IPS-18a (cell line): ENCODE measurements at regions not wholly inside any gene's neighbourhood (a gene's known extent, or its start where the extent isn't known, plus 50 kb on each side); places are given as distances from the start of the nearest gene placed in this dataset.
"Not testable (repeated sequence)": the region's sequence is repeated elsewhere in the genome, so short reads cannot be mapped to it uniquely, and the experiment has no call there.

Source experiments
- H3K27ac ChIP-seq: one replicate; pipeline ENCODE4 v1.5.1; 2013; ENCODE audit warnings: low read length
- H3K27me3 ChIP-seq: one replicate; pipeline ENCODE4 v1.6.1; 2013; ENCODE audit warnings: mild to moderate bottlenecking, low read length; ENCODE audit not compliant: control insufficient read depth, insufficient read depth
- H3K36me3 ChIP-seq: one replicate; pipeline ENCODE4 v1.6.1; 2013; ENCODE audit warnings: low read depth, low read length; ENCODE audit not compliant: control insufficient read depth
- H3K4me1 ChIP-seq: one replicate; pipeline ENCODE4 v1.6.1; 2013; ENCODE audit warnings: low read depth, low read length; ENCODE audit not compliant: control insufficient read depth
- H3K4me3 ChIP-seq: one replicate; pipeline ENCODE4 v1.5.1; 2013; ENCODE audit warnings: low read length
- H3K9ac ChIP-seq: one replicate; pipeline ENCODE4 v1.6.1; 2013; ENCODE audit warnings: mild to moderate bottlenecking, low read length, moderate library complexity
- H3K9me3 ChIP-seq: one replicate; pipeline ENCODE4 v1.6.1; 2013; ENCODE audit warnings: low read depth, low read length; ENCODE audit not compliant: control insufficient read depth

DNA sequence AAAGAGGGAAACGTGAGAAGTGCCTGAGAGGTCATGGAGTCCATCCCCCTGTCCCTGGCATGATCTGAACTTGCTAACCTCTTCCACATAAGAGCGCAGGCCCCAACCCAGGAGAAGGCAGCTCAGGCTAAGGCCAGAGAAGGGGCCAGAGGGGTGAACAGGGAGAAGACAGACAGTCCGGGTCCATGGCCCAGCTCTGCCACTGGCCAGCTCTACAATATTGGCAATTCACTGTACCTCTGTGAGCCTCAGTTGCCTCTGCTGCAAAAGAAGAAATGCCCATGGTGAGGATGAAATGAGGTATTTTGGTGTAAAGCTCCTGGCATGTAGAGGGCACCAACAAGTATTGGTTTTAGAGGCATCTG is 72.3 kb downstream of the CAMK2N1 start:
- Histone ChIP-seq H3K36me3 (no peaks in the 10 kb centered on the region), H3K4me3 (no peak overlapping the region), H3K9me3 (no peaks in the 10 kb centered on the region), H3K27me3 (peaks cover 42% of the 10 kb centered on the region), H3K9ac (no peak overlapping the region), H3K4me1 (no peaks in the 10 kb centered on the region), H3K27ac (no peak overlapping the region)

DNA sequence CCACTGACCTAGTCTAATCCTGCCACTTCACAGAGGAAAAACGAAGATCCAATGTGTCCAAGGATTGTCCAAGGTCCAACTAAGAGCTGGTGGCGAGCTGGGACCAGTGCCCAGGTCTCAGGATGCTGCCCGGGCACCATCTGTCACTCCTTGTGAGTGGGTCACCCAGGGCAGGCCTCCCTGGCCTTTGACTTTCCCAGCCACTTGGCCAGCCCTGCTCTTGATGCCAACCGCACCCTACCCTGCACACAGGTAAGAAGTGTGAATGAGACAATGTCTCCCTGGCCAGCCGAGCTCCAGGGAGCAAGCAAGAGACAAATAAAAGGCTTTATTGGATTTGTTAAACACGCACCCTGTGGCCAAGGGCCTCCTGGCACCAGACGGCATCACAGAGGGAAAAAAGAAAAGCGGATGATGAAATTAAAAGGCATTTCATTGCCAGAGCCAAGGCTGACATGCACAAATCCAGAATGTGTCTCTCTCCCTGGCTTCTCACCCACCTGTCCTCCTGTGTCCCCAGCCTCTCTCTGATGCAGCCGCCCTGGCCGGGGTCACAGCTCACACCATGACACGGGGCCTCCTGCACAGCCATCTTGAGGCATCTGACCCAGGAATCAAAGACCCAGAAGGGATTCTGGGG is 72.8 kb downstream of the CAMK2N1 start:
- H3K27me3 ChIP-seq: peaks cover 47% of the 10 kb centered on the region
- H3K27ac ChIP-seq: no peak overlapping the region
- no peak overlapping the region for H3K4me3 ChIP-seq
- H3K4me1 ChIP-seq: no peaks in the 10 kb centered on the region
- H3K9ac ChIP-seq: no peak overlapping the region
- H3K9me3 ChIP-seq: no peaks in the 10 kb centered on the region
- H3K36me3 ChIP-seq: no peaks in the 10 kb centered on the region

DNA sequence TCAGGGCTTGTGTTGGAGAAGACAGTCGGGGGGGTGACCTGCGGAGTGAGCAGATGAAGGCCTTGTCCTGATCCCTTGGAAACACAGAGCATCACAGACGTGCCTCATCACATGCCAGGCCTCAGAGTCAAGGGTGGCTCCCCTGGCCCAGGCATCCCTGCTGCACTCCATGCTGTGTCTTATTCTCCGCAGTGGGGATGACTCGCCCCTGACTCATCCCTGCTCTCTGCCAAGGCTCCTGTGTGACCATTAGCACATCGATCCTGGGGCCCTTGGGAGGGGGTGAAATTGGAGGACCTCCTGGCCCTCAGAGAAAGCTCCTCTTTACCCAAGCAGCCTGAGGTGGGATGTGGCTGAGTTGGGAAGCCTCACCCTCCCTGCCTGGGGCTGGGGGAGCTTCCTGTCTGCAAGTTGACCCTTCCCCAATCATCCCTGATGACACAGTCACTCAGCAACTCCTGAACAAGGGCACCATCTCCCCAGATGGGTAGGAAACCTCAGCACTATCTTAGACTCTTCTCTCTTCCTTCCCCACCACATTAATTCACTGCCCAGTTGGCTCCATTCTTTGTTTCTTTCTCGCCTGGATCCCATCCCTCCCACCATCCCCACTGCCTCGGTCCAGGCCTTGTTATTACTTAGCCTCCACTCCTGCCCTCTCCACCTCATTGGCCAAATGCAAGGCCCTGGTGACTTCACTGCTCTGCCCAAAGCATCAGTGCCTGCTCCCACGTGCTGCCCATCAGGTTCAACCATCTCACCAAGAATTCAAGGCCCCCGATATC is 74.6 kb downstream of the CAMK2N1 start:
- peaks cover 65% of the 10 kb centered on the region for H3K27me3 ChIP-seq
- H3K9ac ChIP-seq: no peak overlapping the region
- no peak overlapping the region for H3K27ac ChIP-seq

DNA sequence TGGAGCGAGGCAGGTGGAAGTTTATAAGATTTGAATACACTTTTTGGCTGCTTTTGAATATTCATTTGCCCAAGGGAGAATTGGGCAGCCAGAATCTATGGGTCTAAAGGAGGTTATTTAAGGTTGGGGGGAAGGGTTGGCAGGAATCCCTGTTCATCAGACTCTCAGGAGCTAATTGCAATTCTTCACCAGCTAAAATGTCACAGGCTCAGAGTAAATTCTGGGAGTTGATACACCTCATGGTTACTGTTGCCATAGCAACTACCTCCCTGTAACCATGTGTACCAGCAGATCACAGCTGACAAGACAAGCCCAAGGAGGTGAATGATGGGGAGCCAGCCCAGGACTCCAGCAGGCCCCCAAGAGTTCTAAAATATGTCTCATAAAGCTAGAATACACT is 75.5 kb downstream of the CAMK2N1 start:
- no peak overlapping the region for H3K9ac ChIP-seq
- no peak overlapping the region for H3K4me3 ChIP-seq
- peaks cover 74% of the 10 kb centered on the region for H3K27me3 ChIP-seq
- no peaks in the 10 kb centered on the region for H3K9me3 ChIP-seq
- H3K36me3 ChIP-seq: no peaks in the 10 kb centered on the region
- no peaks in the 10 kb centered on the region for H3K4me1 ChIP-seq
- no peak overlapping the region for H3K27ac ChIP-seq

More for the DNA sequence above, 74.6 kb downstream of the CAMK2N1 start:
- Histone ChIP-seq H3K9me3 (no peaks in the 10 kb centered on the region), H3K36me3 (no peaks in the 10 kb centered on the region), H3K4me1 (no peaks in the 10 kb centered on the region), H3K4me3 (no peak overlapping the region)

DNA sequence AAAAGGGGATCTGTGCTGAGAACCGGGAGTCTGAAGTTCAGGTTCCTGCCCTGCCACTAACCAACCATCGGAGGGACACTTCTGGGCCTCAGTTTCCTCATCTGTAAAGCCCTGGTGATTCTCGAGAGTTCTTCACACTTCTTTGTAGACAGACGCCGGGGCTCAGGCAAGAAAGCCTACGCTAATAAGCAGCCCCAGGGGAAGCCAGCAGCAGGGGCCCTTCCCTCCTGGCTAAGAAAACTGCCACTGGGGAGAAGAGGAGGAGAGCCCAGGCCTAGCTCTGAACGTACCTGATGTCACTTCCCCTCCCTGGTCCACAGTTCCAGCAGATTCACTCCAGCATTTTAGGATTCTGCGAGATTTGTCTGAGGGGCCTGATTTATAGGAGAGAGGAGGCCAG is 76.0 kb downstream of the CAMK2N1 start:
- H3K9ac ChIP-seq: no peak overlapping the region
- no peak overlapping the region for H3K4me3 ChIP-seq
- peaks cover 80% of the 10 kb centered on the region for H3K27me3 ChIP-seq
- no peaks in the 10 kb centered on the region for H3K4me1 ChIP-seq
- no peaks in the 10 kb centered on the region for H3K36me3 ChIP-seq
- H3K9me3 ChIP-seq: no peaks in the 10 kb centered on the region
- no peak overlapping the region for H3K27ac ChIP-seq

- no peaks in the 10 kb centered on the region for H3K4me1 ChIP-seq
- no peak overlapping the region for H3K4me3 ChIP-seq
- H3K9me3 ChIP-seq: no peaks in the 10 kb centered on the region
- no peak overlapping the region for H3K27ac ChIP-seq
- H3K36me3 ChIP-seq: no peaks in the 10 kb centered on the region
- no peak overlapping the region for H3K9ac ChIP-seq
- peaks cover 85% of the 10 kb centered on the region for H3K27me3 ChIP-seq
These were observed 77.0 kb downstream of the CAMK2N1 start for GRCh38 chr1:20409012-20409411.

GRCh38 chr1:20408133-20408650 is 77.8 kb downstream of the CAMK2N1 start:
- peaks cover 94% of the 10 kb centered on the region for H3K27me3 ChIP-seq
- H3K36me3 ChIP-seq, H3K4me1 ChIP-seq: not testable (repeated sequence)

DNA sequence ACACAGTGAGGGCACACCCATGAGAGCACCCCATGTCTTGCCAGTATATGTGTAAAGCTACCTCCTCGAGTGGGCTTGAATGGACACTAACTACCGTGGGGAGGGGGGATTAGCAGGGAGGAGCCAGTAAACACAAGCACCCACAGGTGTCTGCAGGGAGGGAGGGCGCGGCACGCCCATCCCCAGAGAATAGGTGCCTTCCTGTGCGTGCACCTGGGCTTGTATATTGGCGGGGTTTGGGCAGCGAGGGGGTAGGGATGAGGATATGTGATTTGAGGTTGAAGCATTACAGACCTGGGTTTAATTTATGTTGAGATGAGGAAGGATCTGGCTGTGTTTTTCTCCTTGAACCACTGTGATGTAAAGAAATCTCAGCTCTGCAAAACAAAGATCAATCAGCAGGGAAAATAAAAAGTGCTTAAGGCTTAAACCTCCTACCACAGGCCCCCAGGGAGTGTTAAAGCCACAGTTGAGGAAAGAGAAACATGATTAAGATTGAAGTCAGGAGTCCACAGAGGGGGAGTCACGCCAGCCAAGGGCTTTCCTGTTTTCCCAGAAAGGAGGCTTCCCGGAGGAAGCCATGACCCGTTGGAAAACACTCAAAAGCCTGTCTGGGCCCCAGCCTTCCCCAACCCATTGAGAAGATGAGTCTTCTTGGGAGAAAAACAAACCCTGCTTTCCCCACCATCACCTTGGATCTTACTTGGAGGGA is 80.0 kb downstream of the CAMK2N1 start:
- Histone ChIP-seq H3K4me1 (no peaks in the 10 kb centered on the region), H3K36me3 (no peaks in the 10 kb centered on the region), H3K9ac (no peak overlapping the region), H3K4me3 (no peak overlapping the region), H3K27ac (no peak overlapping the region), H3K9me3 (no peaks in the 10 kb centered on the region), H3K27me3 (peaks cover 100% of the 10 kb centered on the region)

More at GRCh38 chr1:20408133-20408650, 77.8 kb downstream of the CAMK2N1 start:
- not testable (repeated sequence) for H3K4me3 ChIP-seq, H3K9ac ChIP-seq, H3K27ac ChIP-seq, H3K9me3 ChIP-seq

DNA sequence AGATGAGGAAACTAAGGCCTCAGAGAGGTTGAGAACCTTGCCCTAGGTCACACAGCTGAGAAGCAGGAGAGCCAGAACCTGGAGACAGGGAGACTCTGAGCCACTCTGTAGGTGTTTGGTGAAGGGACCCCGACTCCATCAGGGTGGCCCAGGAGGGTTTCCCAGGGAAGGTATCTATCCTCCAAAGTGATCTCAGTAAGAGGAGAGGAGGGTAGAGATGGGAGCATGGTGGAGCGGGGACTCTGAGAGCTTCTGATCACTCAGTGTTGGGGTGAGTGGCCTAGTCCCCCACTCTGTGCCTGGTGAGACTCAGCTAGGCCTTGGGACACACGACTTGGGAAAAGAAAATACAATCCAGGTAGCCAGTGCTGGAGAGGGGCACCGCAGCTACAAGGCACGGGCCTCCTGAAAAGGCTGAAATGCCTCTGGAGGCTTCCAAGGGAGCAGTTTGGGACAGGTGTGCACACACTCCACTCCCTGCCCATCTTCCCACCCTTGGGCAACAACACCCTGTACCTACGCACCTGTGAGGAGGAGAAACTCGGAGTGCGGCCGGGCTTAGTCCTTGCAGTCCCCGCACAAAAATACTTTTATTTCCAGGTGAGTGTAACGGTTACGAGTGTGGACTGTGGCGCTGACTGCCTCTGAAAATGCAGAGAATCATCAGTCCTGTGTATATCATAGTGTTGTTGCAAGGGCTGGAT is 80.8 kb downstream of the CAMK2N1 start:
- Histone ChIP-seq H3K9ac (no peak overlapping the region), H3K4me3 (no peak overlapping the region), H3K27ac (no peak overlapping the region), H3K27me3 (peaks cover 100% of the 10 kb centered on the region), H3K36me3 (no peaks in the 10 kb centered on the region), H3K9me3 (no peaks in the 10 kb centered on the region), H3K4me1 (no peaks in the 10 kb centered on the region)
